HEK293 (cell line): ENCODE measurements at regions not wholly inside any gene's neighbourhood (a gene's known extent, or its start where the extent isn't known, plus 50 kb on each side); places are given as distances from the start of the nearest gene placed in this dataset.

Source experiments
- CTCF ChIA-PET: fragments of 350-600 bp; formaldehyde crosslinking; extraction: SDS; loops from one replicate; lab custom pipeline; 2021; ENCODE audit warnings: antibody characterized with exemption; lab: Yijun Ruan, JAX
- POLR2A ChIA-PET: fragments of 300-600 bp; formaldehyde crosslinking; extraction: SDS; loops from one replicate; lab custom pipeline; 2020; ENCODE audit warnings: antibody characterized with exemption, inconsistent platforms; lab: Yijun Ruan, JAX
- H3K27ac ChIP-seq: fragments of 200-500 bp; sonication (Bioruptor generic); 2 replicates; pipeline ENCODE4 v1.5.1; 2014; ENCODE audit warnings: low read depth, low read length, control low read depth, inconsistent platforms; ENCODE audit errors: extremely low read depth
- H3K36me3 ChIP-seq, 2 experiments: fragments of 200-500 bp in 1 of 2; sonication (Bioruptor generic) in 1 of 2; 1 replicate in 1 of 2; 2 replicates in 1 of 2; pipeline ENCODE4 v1.5.1; 2014 to 2017; ENCODE audit warnings: inconsistent platforms in 2 of 2, low read length in 2 of 2; ENCODE audit not compliant: control insufficient read depth in 2 of 2, insufficient read depth in 1 of 2
- H3K4me1 ChIP-seq: fragments of 200-500 bp; sonication (Bioruptor generic); 2 replicates; pipeline ENCODE4 v1.5.1; 2014; ENCODE audit warnings: mild to moderate bottlenecking, low read length, inconsistent platforms; ENCODE audit not compliant: control insufficient read depth, insufficient read depth
- H3K4me3 ChIP-seq: 2 replicates; pipeline ENCODE4 v1.5.1; 2011; ENCODE audit warnings: low read depth, mild to moderate bottlenecking, control low read depth, low read length, moderate library complexity
- H3K9me3 ChIP-seq: fragments of 200-500 bp; sonication (Bioruptor generic); 2 replicates; pipeline ENCODE4 v1.5.1; 2014; ENCODE audit warnings: low read depth, low read length, inconsistent platforms; ENCODE audit not compliant: control insufficient read depth, insufficient read depth
- BCL11B ChIP-seq: fragments of 450-650 bp; formaldehyde crosslinking; IDR thresholded peaks from 2 replicates; pipeline ENCODE4 v1.5.1; 2016; ENCODE audit warnings: low read depth, missing biosample characterization, missing genetic modification characterization
- BCL6B ChIP-seq: fragments of 450-650 bp; formaldehyde crosslinking; IDR thresholded peaks from 2 replicates; pipeline ENCODE4 v1.5.1; 2017; ENCODE audit warnings: missing biosample characterization, missing genetic modification characterization
- KLF16 ChIP-seq: fragments of 450-650 bp; formaldehyde crosslinking; IDR thresholded peaks from 2 replicates; pipeline ENCODE4 v1.5.1; 2017; ENCODE audit warnings: missing biosample characterization, missing genetic modification characterization
- OVOL3 ChIP-seq: fragments of 450-650 bp; formaldehyde crosslinking; IDR thresholded peaks from 2 replicates; pipeline ENCODE4 v1.5.1; 2016; ENCODE audit warnings: missing biosample characterization, missing genetic modification characterization
- PRDM10 ChIP-seq: fragments of 450-650 bp; formaldehyde crosslinking; IDR thresholded peaks from 2 replicates; pipeline ENCODE4 v1.5.1; 2016; ENCODE audit warnings: missing biosample characterization, missing genetic modification characterization
- RBAK ChIP-seq: fragments of 450-650 bp; formaldehyde crosslinking; IDR thresholded peaks from 2 replicates; pipeline ENCODE4 v1.5.1; 2016; ENCODE audit warnings: missing biosample characterization, missing genetic modification characterization
- SCRT1 ChIP-seq: fragments of 450-650 bp; formaldehyde crosslinking; IDR thresholded peaks from 2 replicates; pipeline ENCODE4 v1.5.1; 2016; ENCODE audit warnings: missing biosample characterization, missing genetic modification characterization, borderline replicate concordance
- TSHZ1 ChIP-seq: fragments of 450-650 bp; formaldehyde crosslinking; IDR thresholded peaks from 2 replicates; pipeline ENCODE4 v1.5.1; 2016; ENCODE audit warnings: missing biosample characterization, missing genetic modification characterization, borderline replicate concordance
- ZBTB1 ChIP-seq: fragments of 450-650 bp; formaldehyde crosslinking; IDR thresholded peaks from 2 replicates; pipeline ENCODE4 v1.5.1; 2016; ENCODE audit warnings: missing biosample characterization, missing genetic modification characterization
- ZBTB17 ChIP-seq: fragments of 450-650 bp; formaldehyde crosslinking; IDR thresholded peaks from 2 replicates; pipeline ENCODE4 v1.5.1; 2016; ENCODE audit warnings: missing biosample characterization, missing genetic modification characterization
- ZNF146 ChIP-seq: fragments of 450-650 bp; formaldehyde crosslinking; IDR thresholded peaks from 2 replicates; pipeline ENCODE4 v1.5.1; 2016; ENCODE audit warnings: missing biosample characterization, missing genetic modification characterization
- ZNF155 ChIP-seq: fragments of 450-650 bp; formaldehyde crosslinking; IDR thresholded peaks from 2 replicates; pipeline ENCODE4 v1.5.1; 2016; ENCODE audit warnings: missing biosample characterization, missing genetic modification characterization
- ZNF335 ChIP-seq: fragments of 450-650 bp; formaldehyde crosslinking; conservative IDR thresholded peaks from 2 replicates; pipeline ENCODE4 v1.5.1; 2016; ENCODE audit warnings: missing biosample characterization, missing genetic modification characterization
- ZNF510 ChIP-seq: fragments of 450-650 bp; formaldehyde crosslinking; IDR thresholded peaks from 2 replicates; pipeline ENCODE4 v1.5.1; 2018; ENCODE audit warnings: mild to moderate bottlenecking, missing genetic modification characterization, missing biosample characterization; ENCODE audit not compliant: insufficient replicate concordance
- ZNF514 ChIP-seq: fragments of 450-650 bp; formaldehyde crosslinking; IDR thresholded peaks from 2 replicates; pipeline ENCODE4 v1.5.1; 2016; ENCODE audit warnings: missing biosample characterization, missing genetic modification characterization
- ZNF610 ChIP-seq: fragments of 450-650 bp; formaldehyde crosslinking; IDR thresholded peaks from 2 replicates; pipeline ENCODE4 v1.5.1; 2016; ENCODE audit warnings: missing biosample characterization, missing genetic modification characterization, borderline replicate concordance
- ZNF658 ChIP-seq: fragments of 450-650 bp; formaldehyde crosslinking; IDR thresholded peaks from 2 replicates; pipeline ENCODE4; 2016; ENCODE audit warnings: missing biosample characterization, missing genetic modification characterization
- ZNF843 ChIP-seq: fragments of 450-650 bp; formaldehyde crosslinking; IDR thresholded peaks from 2 replicates; pipeline ENCODE4 v1.5.1; 2016; ENCODE audit warnings: missing biosample characterization, missing genetic modification characterization
- ZSCAN23 ChIP-seq: fragments of 450-650 bp; formaldehyde crosslinking; IDR thresholded peaks from 2 replicates; pipeline ENCODE4 v1.5.1; 2016; ENCODE audit warnings: missing biosample characterization, missing genetic modification characterization
- TF ChIP-seq, protein P1 (sequence below): fragments of 450-650 bp; formaldehyde crosslinking; IDR thresholded peaks from 2 replicates; pipeline ENCODE4 v1.5.1; 2017; ENCODE audit warnings: missing biosample characterization, missing genetic modification characterization

- no peak for TF ChIP-seq ZNF510 (tag by site-specific recombination)
- TF ChIP-seq, all 188 proteins: peak for 0
These were observed 446.9 kb downstream of the ATP23 start (continued) for GRCh38 chr12:58388261-58388660.

- no peaks in the 10 kb centered on the region for H3K4me1 ChIP-seq
- no peak overlapping the region for H3K4me3 ChIP-seq
- ChIA-PET CTCF (no interaction called here), POLR2A (no interaction called here)
- no peaks in the 10 kb centered on the region for H3K36me3 ChIP-seq
- H3K9me3 ChIP-seq, result no peaks in the 10 kb centered on the region
- H3K27ac ChIP-seq, result no peak overlapping the region
- TF ChIP-seq ZNF658 (tag by site-specific recombination), result no peak
- no peak for TF ChIP-seq TSHZ1 (tag by site-specific recombination)
- TF ChIP-seq ZBTB17, result no peak
- no peak for TF ChIP-seq ZNF155 (tag by site-specific recombination)
- TF ChIP-seq ZNF843 (tag by site-specific recombination), result no peak
- no peak for TF ChIP-seq ZBTB1 (tag by site-specific recombination)
- TF ChIP-seq BCL6B (tag by site-specific recombination), result no peak
- TF ChIP-seq, protein P1, sequence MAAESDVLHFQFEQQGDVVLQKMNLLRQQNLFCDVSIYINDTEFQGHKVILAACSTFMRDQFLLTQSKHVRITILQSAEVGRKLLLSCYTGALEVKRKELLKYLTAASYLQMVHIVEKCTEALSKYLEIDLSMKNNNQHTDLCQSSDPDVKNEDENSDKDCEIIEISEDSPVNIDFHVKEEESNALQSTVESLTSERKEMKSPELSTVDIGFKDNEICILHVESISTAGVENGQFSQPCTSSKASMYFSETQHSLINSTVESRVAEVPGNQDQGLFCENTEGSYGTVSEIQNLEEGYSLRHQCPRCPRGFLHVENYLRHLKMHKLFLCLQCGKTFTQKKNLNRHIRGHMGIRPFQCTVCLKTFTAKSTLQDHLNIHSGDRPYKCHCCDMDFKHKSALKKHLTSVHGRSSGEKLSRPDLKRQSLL (tag by site-specific recombination), result no peak
- TF ChIP-seq KLF16 (tag by site-specific recombination), result no peak
- TF ChIP-seq ZNF335 (tag by site-specific recombination), result no peak
- no peak for TF ChIP-seq PRDM10 (tag by site-specific recombination)
- no peak for TF ChIP-seq ZNF610 (tag by site-specific recombination)
- TF ChIP-seq SCRT1, result no peak
- TF ChIP-seq ZNF514, result no peak
- TF ChIP-seq OVOL3, result no peak
- TF ChIP-seq BCL11B (tag by site-specific recombination), result no peak
- no peak for TF ChIP-seq ZSCAN23
- no peak for TF ChIP-seq RBAK (tag by site-specific recombination)
- no peak for TF ChIP-seq ZNF146 (tag by site-specific recombination)
These were observed 451.8 kb downstream of the ATP23 start for GRCh38 chr12:58393152-58393551.
